HFF-Myc (cell line): ENCODE measurements at regions not wholly inside any gene's neighbourhood (a gene's known extent, or its start where the extent isn't known, plus 50 kb on each side); places are given as distances from the start of the nearest gene placed in this dataset.

Experiments
- DNase-seq: peaks from one replicate; pipeline ENCODE4 v3.0.0-alpha.2; 2011; ENCODE audit warnings: low read depth; ENCODE audit errors: extremely low read depth
- H3K4me3 ChIP-seq: replicated peaks from 2 replicates; pipeline ENCODE4 v1.5.1; 2011; ENCODE audit warnings: low read depth, mild to moderate bottlenecking, control low read depth, low read length
- CTCF ChIP-seq: IDR thresholded peaks from 2 replicates; pipeline ENCODE4 v1.5.1; 2012; ENCODE audit warnings: mild to moderate bottlenecking, low read depth, low read length, control low read depth; ENCODE audit errors: missing control alignments

- no peak overlapping the region for H3K4me3 ChIP-seq
- no peak for TF ChIP-seq CTCF
- DNase-seq: no peak
Measured at GRCh38 chr10:43794181-43794815, 145.6 kb upstream of the ZNF32 start.

GRCh38 chr10:43793704-43794103, 145.0 kb upstream of the ZNF32 start:
- DNase-seq: no peak
- no peak for TF ChIP-seq CTCF
- H3K4me3 ChIP-seq: no peak overlapping the region

- DNase-seq: no peak
- H3K4me3 ChIP-seq: no peak overlapping the region
- TF ChIP-seq CTCF: no peak
Measured at GRCh38 chr10:43790147-43790546, 141.5 kb upstream of the ZNF32 start.

- DNase-seq: no peak
- H3K4me3 ChIP-seq: no peak overlapping the region
- peak; percentile 28 for TF ChIP-seq CTCF
Measured at GRCh38 chr10:43785252-43785651, 136.6 kb upstream of the ZNF32 start.

GRCh38 chr10:43782814-43783213, 134.1 kb upstream of the ZNF32 start:
- DNase-seq: no peak
- TF ChIP-seq CTCF: no peak
- no peak overlapping the region for H3K4me3 ChIP-seq

- no peak for DNase-seq
- no peak for TF ChIP-seq CTCF
- no peak overlapping the region for H3K4me3 ChIP-seq
Measured at GRCh38 chr10:43781480-43782361, 133.0 kb upstream of the ZNF32 start.

- no peak for DNase-seq
- no peak overlapping the region for H3K4me3 ChIP-seq
- no peak for TF ChIP-seq CTCF
Measured at GRCh38 chr10:43778571-43778970, 129.9 kb upstream of the ZNF32 start.
